Lung (tissue), 11 donors: ENCODE measurements at regions not wholly inside any gene's neighbourhood (a gene's known extent, or its start where the extent isn't known, plus 50 kb on each side); places are given as distances from the start of the nearest gene placed in this dataset.

Experiments used
- ATAC-seq: fragments of 200-7000 bp; cut with Tn5 transposase; one replicate; pipeline ENCODE4 v1.9.1; 2020; ENCODE audit warnings: moderate number of reproducible peaks; ENCODE audit not compliant: insufficient read depth, low FRiP score
- DNase-seq, 3 donors: peaks; one replicate each; pipeline ENCODE4 v3.0.0-alpha.2; 2013 to 2017
- H3K27ac ChIP-seq, 2 donors: one replicate each; pipeline ENCODE4 v1.5.1; 2013; ENCODE audit warnings: mild to moderate bottlenecking in 2 of 2, moderate library complexity in 2 of 2, control low read depth in 1 of 2, inconsistent platforms in 1 of 2, low read depth in 1 of 2, low read length in 1 of 2
- H3K27me3 ChIP-seq, 3 donors: one replicate each; pipeline ENCODE4 v1.5.1; 2013; ENCODE audit warnings: low read length in 2 of 3; ENCODE audit not compliant: control insufficient read depth in 3 of 3, insufficient read depth in 3 of 3
- H3K36me3 ChIP-seq, 4 donors: one replicate each; pipeline ENCODE4 v1.5.1; 2013; ENCODE audit warnings: low read length in 4 of 4, mild to moderate bottlenecking in 1 of 4, moderate library complexity in 1 of 4; ENCODE audit not compliant: control insufficient read depth in 4 of 4, insufficient read depth in 4 of 4
- H3K4me1 ChIP-seq, 5 donors: one replicate each; pipeline ENCODE4 v1.5.1; 2013; ENCODE audit warnings: low read length in 5 of 5, mild to moderate bottlenecking in 2 of 5, moderate library complexity in 1 of 5; ENCODE audit not compliant: control insufficient read depth in 5 of 5, insufficient read depth in 5 of 5
- H3K4me3 ChIP-seq: one replicate; pipeline ENCODE4 v1.5.1; 2013; ENCODE audit warnings: mild to moderate bottlenecking, control low read depth, moderate library complexity
- H3K9ac ChIP-seq, 2 donors: one replicate each; pipeline ENCODE4 v1.5.1; 2013; ENCODE audit warnings: low read length in 2 of 2, control low read depth in 1 of 2; ENCODE audit not compliant: insufficient read depth in 1 of 2
- H3K9me3 ChIP-seq, 4 donors: one replicate each; pipeline ENCODE4 v1.5.1; 2013; ENCODE audit warnings: low read length in 3 of 4, mild to moderate bottlenecking in 1 of 4, moderate library complexity in 1 of 4; ENCODE audit not compliant: control insufficient read depth in 4 of 4, insufficient read depth in 3 of 4
- CTCF ChIP-seq: IDR thresholded peaks from 2 replicates; pipeline ENCODE4 v1.5.1; 2012; ENCODE audit warnings: mild to moderate bottlenecking; ENCODE audit errors: control extremely low read depth, extremely low read depth
- WGBS, 2 donors: extraction: QIAGEN DNeasy Blood & Tissue Kit; methylation state at CpG; one replicate each; pipeline ENCODE4 v1.1.7; 2013; 5-methylcytosine and 5-hydroxymethylcytosine counted together
- donor health status: control.
- donor health status: control.
- donor health status: Bipolar disorder and iron deficiency.
- donor health status: healthy.
- donor health status: DM: yes; HTN: yes; CAD: no.

GRCh38 chr2:2709431-2709770 is 378.3 kb upstream of the MYT1L start:
- ATAC-seq, result no peak
- no peak for DNase-seq
- no peak for TF ChIP-seq CTCF
- Histone ChIP-seq H3K4me1 (peaks cover 0 to 3% (median 0%) of the 10 kb centered on the region in 5 donors), H3K36me3 (no peaks in the 10 kb centered on the region), H3K4me3 (no peak overlapping the region), H3K9me3 (peaks cover 0 to 3% (median 0%) of the 10 kb centered on the region in 4 donors), H3K27ac (no peak overlapping the region), H3K27me3 (peaks cover 0 to 3% (median 2%) of the 10 kb centered on the region in 3 donors), H3K9ac (no peak overlapping the region)
- WGBS, 2 donors, result 84 to 94% methylated on average over 12 of the region's 12 CpGs

DNA sequence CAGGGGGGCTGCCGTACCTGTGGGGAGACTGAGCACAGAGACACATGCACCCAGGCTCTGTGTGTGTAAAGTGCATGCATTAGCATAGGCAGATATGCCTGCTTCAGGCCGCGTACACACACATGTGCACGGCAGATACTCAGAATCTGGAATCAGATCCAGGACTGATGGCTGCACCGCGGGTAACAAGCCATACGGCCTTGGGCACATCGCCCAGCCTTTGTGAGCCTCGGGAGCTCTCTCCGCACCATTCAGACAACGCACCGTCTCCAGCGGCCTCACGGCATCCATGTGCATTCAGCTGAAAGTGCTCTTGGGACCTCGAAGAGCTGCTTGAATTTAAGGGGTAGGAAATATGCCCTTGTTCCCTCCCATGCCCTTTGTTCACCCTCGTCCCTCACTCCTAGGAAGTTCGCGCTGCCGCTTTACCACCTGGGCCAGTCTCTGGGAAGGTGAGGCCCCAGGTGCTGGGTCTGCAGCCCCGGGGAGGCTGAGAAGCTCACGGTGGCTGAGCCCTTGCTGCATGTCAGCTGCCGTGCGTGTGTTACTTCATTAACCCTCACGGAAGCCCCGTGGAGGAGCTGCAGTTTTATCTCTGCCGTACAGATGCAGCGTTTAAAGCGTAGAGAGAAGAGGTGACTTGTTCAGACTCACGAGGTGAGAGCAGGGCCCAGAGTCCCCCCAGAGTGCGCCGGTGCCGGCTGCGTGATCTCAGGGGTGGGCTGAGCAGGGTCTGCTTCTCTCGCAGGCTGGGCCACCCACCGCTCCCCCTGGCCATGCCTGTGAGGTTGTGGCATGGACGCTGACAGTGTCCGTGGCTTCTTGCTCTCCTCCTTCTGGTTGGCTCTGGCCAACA is 377.7 kb upstream of the MYT1L start:
- H3K9me3 ChIP-seq, result peaks cover 0 to 3% (median 0%) of the 10 kb centered on the region in 4 donors
- no peak overlapping the region for H3K4me3 ChIP-seq
- DNase-seq (no peak), ATAC-seq (no peak)
- 71 to 87% methylated on average over 37 of the region's 37 CpGs for WGBS, 2 donors
- peaks cover 0 to 3% (median 0%) of the 10 kb centered on the region in 5 donors for H3K4me1 ChIP-seq
- no peak overlapping the region for H3K9ac ChIP-seq
- TF ChIP-seq CTCF, result no peak
- H3K36me3 ChIP-seq, result no peaks in the 10 kb centered on the region
- H3K27ac ChIP-seq, result no peak overlapping the region
- peaks cover 0 to 3% (median 2%) of the 10 kb centered on the region in 3 donors for H3K27me3 ChIP-seq

GRCh38 chr2:2707206-2707991 is 376.3 kb upstream of the MYT1L start:
- TF ChIP-seq CTCF, result no peak
- ATAC-seq (no peak), DNase-seq (peak in 2 of 3 donors; percentile 25 to 38)
- WGBS, 2 donors, result 54 to 75% methylated on average over 19 of the region's 19 CpGs
- Histone ChIP-seq H3K9ac (no peak overlapping the region), H3K36me3 (no peaks in the 10 kb centered on the region), H3K4me1 (peaks cover 0 to 3% (median 0%) of the 10 kb centered on the region in 5 donors), H3K9me3 (peaks cover 0 to 5% (median 0%) of the 10 kb centered on the region in 4 donors), H3K4me3 (no peak overlapping the region), H3K27ac (no peak overlapping the region), H3K27me3 (peaks cover 0 to 3% (median 2%) of the 10 kb centered on the region in 3 donors)
